HepG2 (cell line): ENCODE measurements at regions not wholly inside any gene's neighbourhood (a gene's known extent, or its start where the extent isn't known, plus 50 kb on each side); places are given as distances from the start of the nearest gene placed in this dataset.

Experiments
- MYNN ChIP-seq: sonication (generic); formaldehyde crosslinking; IDR thresholded peaks from 2 replicates; pipeline ENCODE4 v1.4.0; 2020; ENCODE audit warnings: mild to moderate bottlenecking, low read depth, missing genetic modification reagents
- POLR2A ChIP-seq, 2 experiments: IDR thresholded peaks; 2 replicates each; pipeline ENCODE4 v1.6.1; 2011; ENCODE audit warnings: low read depth in 2 of 2, low read length in 2 of 2, mild to moderate bottlenecking in 1 of 2, moderate library complexity in 1 of 2; ENCODE audit not compliant: insufficient read depth in 1 of 2
- PRDM10 ChIP-seq: sonication (generic); formaldehyde crosslinking; IDR thresholded peaks from 2 replicates; pipeline ENCODE4 v1.4.0; 2020; ENCODE audit warnings: low read depth, missing genetic modification reagents
- SP1 ChIP-seq, 2 experiments: fragments of 450-650 bp in 1 of 2; sonication (generic) in 1 of 2; formaldehyde crosslinking in 1 of 2; IDR thresholded peaks; 2 replicates each; pipeline versions ENCODE4 v1.4.0 to v1.6.1; 2016 to 2020; ENCODE audit warnings: missing genetic modification reagents in 1 of 2
- TAF1 ChIP-seq: sonication (generic); formaldehyde crosslinking; IDR thresholded peaks from 2 replicates; pipeline ENCODE4 v1.4.0; 2020; ENCODE audit warnings: missing genetic modification reagents
- TCF7 ChIP-seq: sonication (generic); IDR thresholded peaks from 2 replicates; pipeline ENCODE4 v1.6.1; 2016; ENCODE audit warnings: antibody characterized with exemption, low read depth
- ZNF274 ChIP-seq: sonication (generic); formaldehyde crosslinking; IDR thresholded peaks from 2 replicates; pipeline ENCODE4 v1.5.1; 2020; ENCODE audit warnings: mild to moderate bottlenecking, missing genetic modification reagents
- TF ChIP-seq, protein P1 (sequence below): sonication (generic); formaldehyde crosslinking; IDR thresholded peaks from 2 replicates; pipeline ENCODE4 v1.5.0; 2020; ENCODE audit warnings: mild to moderate bottlenecking, missing genetic modification reagents

DNA sequence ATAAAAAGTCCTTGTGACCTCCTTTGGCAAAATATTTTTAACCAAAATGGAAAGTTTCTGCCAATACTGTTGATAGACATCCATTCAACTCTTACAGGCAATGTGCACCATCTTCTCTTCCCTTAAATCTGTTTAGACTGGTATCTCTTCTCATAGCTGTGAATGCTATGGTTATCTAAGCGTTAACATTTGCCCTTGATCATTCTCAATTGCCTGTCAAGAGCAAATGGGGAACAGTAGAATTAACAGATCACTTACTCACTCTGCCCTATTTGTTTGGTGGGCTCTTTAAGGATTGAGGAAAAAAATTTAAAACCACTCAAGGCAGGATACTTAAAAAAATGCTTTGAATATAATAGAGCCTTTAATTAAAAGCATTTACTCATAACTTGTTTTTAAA is 808.4 kb downstream of the NXPH1 start:
- TF ChIP-seq PRDM10 (CRISPR knock-in tag): no peak
- TF ChIP-seq, protein P1, sequence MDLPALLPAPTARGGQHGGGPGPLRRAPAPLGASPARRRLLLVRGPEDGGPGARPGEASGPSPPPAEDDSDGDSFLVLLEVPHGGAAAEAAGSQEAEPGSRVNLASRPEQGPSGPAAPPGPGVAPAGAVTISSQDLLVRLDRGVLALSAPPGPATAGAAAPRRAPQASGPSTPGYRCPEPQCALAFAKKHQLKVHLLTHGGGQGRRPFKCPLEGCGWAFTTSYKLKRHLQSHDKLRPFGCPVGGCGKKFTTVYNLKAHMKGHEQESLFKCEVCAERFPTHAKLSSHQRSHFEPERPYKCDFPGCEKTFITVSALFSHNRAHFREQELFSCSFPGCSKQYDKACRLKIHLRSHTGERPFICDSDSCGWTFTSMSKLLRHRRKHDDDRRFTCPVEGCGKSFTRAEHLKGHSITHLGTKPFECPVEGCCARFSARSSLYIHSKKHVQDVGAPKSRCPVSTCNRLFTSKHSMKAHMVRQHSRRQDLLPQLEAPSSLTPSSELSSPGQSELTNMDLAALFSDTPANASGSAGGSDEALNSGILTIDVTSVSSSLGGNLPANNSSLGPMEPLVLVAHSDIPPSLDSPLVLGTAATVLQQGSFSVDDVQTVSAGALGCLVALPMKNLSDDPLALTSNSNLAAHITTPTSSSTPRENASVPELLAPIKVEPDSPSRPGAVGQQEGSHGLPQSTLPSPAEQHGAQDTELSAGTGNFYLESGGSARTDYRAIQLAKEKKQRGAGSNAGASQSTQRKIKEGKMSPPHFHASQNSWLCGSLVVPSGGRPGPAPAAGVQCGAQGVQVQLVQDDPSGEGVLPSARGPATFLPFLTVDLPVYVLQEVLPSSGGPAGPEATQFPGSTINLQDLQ (CRISPR knock-in tag): no peak
- no peak for TF ChIP-seq SP1 (IDR thresholded peaks at IDR 0.05)
- TF ChIP-seq SP1 (CRISPR knock-in tag; IDR thresholded peaks at IDR 0.05): no peak
- TF ChIP-seq TAF1: no peak
- TF ChIP-seq ZNF274 (CRISPR knock-in tag): no peak
- no peak for TF ChIP-seq MYNN (CRISPR knock-in tag)
- no peak for TF ChIP-seq TCF7
- TF ChIP-seq POLR2A (IDR thresholded peaks at IDR 0.05; ENCODE audit: insufficient read depth in 1 of 2, low read depth in 2 of 2, low read length in 2 of 2): no peak
